Activated T-cell treated with anti-CD3 and anti-CD28 coated beads for 48 hours (primary cell): ENCODE measurements at regions not wholly inside any gene's neighbourhood (a gene's known extent, or its start where the extent isn't known, plus 50 kb on each side); places are given as distances from the start of the nearest gene placed in this dataset.
"Not testable (repeated sequence)": the region's sequence is repeated elsewhere in the genome, so short reads cannot be mapped to it uniquely, and the experiment has no call there.

ENCODE experiments used
- DNase-seq: peaks from one replicate; pipeline ENCODE4 v3.0.0-alpha.2; 2020; ENCODE audit warnings: low read depth

DNA sequence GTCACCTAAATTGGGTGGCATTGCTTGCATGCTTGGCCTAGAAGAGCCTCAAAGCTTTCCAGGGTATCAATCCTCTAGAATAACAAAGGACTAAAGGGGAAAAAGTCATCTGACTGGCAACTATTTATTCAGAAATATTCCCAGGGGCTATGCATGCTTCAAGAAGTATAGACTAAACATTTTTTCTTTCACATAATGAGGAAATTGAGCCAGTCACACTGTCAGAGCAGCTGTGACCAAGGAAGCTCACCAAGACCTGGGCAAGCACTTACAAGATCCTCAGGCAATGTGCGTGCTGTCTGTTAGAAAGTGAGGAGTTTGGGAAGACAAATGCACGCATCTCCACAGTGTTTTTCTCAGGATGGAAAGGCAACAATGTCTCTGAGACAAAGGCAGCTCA lies 747.2 kb downstream of the DIAPH3 start:
- DNase-seq: no peak

DNA sequence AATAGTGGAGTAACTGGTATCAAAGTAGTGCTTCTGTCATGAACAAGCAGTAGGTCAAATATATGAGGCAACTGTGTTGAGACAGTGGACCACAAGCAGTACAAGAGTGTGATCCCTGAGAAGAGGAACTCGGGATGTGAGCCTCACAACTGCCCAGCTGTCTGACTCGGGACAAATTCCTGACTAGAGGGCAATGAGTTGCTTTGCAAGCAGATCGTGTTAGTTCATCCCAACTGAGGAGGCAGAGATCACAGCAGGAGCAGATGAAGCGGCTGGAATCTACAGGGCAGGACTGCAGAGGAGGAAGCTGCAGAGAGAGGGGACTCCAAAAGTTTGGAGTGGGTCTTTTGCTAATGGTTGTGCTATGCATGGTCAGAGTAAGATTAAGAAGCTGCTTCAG lies 741.1 kb downstream of the DIAPH3 start:
- no peak for DNase-seq

DNA sequence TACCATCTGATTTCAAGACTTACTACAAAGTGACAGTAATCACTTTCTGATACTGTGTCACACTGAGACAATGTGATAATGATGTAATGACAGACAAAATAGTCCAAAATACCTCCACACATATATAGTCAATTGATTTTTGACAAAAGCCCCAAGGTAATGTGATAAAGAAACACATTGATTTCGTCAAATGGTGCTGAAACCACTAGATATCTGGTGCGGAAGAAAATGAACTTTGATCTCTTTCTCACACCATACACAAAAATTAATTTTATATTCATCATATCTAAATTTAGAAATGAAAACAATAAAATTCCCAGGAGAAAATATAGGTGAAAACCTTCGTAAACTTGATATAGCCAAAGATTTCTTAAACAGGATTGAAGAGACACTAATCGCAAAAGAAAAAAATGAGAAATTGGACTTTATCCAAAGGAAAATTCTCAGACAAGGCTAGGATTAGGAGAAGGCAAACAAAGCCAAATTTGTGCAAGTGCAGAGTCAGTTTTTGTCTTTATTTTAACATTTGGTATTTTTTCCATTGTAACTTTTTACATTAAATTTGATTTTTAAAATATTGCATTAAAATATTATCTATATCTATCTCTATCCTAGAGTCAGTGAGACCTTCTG lies 739.9 kb downstream of the DIAPH3 start:
- no peak for DNase-seq

DNA sequence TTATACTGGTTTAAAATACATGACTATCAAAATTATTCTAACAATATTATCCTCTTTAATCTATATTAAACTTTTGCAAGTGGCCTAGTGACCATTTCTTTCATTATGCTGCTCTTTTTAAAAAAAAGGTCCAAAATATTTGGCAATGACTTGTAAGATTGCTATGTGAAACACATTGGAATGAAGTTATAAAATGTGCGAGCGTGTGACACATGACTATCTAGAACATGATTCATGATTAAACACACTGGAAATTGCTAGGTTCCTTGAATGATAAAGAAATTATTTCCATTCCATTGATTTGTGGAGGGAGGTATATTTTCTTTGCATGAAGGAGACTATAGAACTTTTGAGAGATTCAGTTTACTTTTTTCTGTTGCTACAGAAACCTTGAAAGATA lies 739.1 kb downstream of the DIAPH3 start:
- DNase-seq: no peak

DNA sequence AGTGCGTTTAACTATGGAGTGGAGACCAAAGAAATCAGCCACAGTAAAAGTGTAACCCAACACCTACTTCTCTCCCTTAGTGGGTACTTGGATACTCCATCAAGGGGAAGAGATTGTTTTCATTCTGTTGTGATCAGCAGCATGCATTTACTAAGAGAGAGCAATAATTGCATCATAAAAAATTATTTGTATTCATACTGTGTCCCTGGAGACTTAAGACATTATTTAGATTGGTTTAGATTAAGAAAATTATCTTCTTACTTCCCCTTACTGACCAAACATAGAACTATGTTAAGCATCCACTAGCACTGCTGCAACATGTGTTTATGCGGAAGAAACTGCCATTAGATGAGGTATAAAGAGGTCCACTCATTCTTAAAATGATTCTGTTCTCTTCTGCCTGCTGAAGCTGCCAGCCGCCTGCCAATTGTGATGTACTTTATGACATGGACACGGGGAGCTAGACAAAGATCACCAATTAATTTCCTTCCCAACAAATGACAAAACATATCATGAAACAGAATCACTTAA lies 738.5 kb downstream of the DIAPH3 start:
- no peak for DNase-seq

DNA sequence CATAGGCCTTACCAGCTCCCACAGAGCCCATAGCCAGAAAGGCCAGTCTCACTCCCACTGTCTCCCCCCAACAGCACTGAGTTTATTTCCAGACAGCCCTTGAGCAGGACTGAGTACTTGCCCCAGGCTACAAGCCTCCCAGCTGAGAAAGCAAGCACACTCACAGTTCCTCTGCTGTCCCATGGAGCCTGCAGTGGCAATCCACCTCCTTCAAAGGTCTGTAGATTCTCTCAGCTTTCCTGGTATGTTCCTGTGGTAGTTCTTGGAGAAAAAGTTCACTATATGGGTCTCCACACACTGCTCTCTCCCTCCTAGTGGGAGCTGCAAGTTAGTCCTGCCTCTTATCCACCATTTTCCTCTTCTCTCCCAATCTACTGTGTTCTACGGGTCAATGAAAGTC lies 728.7 kb downstream of the DIAPH3 start:
- DNase-seq: no peak

DNA sequence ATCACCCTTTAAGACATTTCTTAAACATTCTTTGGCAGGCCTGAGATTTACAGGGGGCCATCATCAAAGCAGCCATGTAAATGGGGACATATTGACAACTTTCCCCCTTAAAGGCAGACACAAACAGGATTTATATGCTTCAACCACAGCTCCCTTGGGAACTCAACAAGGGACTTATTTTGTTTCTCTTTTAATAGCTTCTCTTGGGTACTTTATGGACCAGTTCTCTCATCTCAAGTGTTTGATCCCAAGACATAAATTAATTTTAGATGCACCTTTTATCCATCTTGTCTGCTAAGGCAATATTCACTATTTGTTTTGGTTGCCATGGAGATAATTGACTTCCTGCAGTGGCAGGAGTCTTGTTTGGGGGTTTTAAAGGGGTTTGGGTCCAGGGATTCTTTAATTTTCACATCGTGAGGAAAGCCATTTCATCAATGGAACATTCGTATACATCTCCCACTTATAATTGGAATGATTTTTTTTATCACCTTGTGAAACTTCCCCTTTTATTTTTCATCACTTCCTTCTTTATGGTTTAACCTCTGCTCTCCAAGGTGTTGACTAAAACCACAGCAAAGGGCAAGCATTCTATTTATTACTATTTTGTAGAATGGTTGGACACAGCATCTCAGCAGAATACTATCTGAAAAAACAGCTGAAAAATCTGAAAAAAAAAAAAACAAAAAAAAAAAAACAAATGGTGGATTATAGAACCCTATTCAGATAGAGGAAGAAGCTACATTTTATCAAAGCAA lies 726.0 kb downstream of the DIAPH3 start:
- DNase-seq: no peak

DNA sequence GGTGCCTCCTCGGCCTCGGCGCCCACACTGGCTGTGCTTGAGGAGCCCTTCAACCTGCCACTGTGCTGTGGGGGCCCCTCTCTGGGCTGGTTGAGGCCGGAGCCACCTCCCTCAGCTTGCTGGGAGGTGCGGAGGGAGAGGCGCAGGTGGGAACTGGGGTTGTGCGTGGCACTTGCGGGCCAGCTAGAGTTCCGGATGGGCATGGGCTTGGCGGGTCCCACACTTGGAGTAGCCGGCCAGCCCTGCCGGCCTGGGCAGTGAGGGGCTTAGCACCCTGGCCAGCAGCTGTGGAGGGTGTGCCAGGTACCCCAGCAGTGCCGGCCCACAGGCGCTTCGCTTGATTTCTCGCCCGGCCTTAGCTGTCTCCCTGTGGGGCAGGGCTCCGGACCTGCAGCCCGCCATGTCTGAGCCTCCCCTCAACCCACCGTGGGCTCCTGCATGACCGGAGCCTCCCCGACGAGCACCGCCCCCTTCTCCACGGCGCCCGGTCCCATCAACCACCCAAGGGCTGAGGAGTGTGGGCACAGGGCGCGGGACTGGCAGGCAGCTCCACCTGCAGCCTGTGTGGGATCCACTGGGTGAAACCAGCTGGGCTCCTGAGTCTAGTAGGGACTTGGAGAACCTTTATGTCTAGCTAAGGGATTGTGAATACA lies 723.8 kb downstream of the DIAPH3 start:
- no peak for DNase-seq

DNA sequence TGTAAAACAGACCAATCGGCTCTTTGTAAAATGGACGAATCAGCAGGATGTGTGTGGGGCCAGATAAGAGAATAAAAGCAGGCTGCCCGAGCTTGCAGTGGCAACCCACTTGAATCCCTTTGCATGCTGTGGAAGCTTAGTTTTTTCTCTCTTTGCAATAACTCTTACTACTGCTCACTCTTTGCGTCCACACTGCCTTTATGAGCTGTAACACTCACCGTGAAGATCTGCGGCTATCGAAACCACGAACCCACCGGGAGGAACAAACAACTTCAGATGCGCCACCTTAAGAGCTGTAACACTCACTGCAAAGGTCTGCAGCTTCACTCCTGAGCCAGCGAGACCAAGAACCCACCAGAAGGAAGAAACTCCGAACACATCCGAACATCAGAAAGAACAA lies 722.7 kb downstream of the DIAPH3 start:
- not testable (repeated sequence) for DNase-seq

DNA sequence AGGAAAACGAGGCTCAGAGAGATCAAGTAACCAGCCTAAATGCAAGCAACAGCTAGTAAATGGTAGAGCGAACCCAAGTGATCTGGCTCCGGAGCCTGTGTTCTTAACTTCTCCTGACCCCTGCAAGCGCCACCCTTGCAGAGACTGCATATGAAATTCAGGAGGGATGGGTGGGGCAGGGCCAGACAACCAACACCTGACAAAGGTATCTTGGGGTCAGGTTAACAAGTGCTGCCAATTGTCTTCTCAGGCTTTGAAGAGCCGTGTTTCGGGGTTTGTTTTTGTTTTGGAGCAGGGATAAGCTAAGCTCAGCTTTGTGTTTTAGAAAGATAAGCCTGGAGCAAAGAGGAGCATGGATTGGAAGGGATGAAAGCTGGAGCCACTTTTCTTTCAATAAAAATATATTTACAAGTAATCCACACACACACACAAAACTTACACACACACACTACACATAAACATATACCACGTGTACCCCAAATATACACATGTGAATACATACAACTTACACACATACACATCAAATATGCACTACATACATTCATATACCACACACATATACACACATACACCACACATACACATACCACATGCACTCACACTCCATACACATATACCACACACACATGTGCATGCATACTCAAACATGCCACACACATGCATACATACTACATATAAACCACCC lies 722.0 kb downstream of the DIAPH3 start:
- DNase-seq: no peak

DNA sequence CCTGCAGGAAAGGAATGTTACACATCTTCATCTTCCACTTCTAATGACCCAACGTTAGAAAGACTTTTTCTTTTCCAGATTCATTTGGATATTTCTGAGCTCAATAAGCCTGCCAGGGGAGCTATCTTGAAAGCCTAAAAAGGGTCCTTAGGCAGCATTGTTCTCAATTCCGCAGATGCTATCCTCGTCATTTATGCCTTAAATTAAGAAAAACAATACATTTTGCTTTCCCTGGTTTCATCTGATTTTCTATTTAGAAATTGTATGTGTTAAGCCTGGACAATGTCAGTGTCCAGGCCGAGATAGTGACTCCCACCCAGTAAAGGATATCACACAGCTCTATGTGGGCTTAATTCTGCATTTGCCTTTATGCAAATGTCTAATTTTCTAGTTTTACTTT lies 721.3 kb downstream of the DIAPH3 start:
- no peak for DNase-seq

DNA sequence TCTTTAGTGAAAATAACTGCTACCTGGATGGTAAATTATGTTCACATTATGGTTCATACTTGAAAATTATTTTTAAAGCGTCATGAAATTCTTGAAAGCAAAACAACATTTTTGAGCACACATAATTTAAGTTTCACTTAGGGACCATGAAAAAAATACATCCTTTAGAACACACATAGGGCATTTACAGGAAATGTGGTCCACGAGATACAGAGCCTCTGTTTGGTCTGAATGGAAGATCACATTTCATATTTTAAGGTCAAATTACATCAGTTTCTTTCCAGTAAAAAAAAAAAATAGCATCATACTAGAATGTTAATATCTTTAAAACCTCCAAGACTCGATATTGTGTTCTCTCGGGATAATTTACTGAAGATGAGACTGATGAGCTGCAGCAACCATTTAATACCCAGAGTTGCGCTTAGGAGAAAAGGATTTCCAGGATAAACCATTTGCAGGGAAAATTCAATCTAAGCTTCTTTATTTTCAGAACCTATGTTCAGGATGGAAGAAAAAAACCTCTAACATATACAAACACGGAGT lies 720.7 kb downstream of the DIAPH3 start:
- no peak for DNase-seq

DNA sequence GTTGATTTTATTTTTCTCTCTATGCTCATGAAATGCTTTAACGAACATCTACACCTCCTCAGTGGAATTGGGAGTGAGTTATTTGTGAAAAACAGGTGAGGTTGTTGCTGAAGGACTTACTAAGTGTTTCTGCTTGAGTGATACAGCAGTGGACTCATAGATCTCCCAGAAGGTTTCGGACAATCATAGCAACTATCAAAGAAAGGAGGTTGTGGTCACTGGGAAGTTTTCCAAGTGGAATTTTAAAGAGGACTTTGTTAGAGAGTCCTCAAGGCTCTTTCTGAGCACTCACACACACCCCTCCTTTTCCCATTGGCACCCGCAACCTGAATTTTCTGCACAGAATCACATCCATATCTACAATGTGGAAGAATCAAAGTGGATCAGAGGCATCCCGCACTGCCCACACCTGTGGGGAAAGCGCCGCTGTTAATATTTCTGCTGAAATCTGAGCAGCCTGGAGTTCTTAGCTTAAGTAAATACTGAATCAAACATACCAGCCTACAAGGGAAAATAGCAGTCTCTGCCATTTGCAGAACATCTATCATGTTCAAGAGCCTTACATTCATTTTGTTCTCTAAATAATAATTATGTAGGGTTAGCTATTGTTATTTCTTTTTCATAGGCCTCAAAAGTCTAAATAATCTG lies 719.4 kb downstream of the DIAPH3 start:
- DNase-seq: no peak

DNA sequence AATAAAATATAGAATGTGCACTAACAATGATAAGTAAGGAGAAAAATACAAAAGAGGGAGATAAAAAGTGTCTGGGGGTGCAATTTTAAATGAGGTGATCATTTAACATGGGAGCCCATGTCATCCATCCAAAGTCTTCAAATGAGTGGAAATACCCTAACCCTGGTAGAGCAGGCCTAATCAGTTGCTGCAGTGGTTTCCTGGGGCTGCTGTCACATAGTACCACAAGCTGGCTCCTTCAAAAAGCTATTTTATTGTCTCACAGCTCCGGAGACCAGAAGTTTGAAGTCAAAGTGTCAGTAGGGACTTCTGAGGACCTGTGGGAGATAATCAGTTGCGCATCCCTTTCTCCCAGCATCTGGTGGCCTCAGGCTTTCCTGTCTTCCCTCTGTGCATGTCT lies 717.9 kb downstream of the DIAPH3 start:
- no peak for DNase-seq

DNA sequence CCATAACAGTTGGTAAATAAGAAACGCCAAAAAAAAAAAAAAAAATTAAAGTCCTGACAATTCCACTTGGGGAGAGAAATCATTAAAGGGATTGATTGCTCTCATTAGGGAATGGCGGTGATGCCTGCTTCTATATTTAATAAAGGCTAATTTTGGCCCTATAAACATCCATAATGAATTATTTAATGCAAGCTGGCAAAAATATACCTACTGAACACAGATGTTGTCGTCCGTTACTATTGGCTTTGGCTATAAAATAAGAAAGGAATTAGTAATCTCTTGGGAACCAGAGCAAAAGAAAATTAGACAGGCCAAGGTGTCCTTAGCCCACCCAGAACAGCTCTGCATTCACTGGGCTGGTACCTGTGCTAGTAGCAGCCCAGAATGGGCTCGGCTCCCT lies 717.3 kb downstream of the DIAPH3 start:
- no peak for DNase-seq

DNA sequence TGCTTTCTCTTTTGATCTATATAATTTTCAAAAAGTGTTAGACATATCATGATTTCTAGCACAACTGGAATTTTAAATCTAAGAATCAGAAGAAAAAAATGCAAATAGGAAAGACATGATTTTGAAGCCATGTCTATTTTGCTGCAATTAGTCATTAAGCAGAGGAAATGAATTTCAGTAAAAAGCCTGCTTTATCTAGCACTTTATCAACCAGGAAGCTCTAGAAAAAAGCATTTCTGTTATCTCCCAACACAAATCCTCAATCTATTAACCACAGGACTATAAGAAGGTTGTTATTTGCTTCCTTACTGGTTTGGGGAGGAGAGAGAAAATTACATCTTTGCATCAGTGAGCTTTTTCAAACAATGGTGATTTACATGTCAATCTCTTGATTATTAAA lies 716.7 kb downstream of the DIAPH3 start:
- no peak for DNase-seq

DNA sequence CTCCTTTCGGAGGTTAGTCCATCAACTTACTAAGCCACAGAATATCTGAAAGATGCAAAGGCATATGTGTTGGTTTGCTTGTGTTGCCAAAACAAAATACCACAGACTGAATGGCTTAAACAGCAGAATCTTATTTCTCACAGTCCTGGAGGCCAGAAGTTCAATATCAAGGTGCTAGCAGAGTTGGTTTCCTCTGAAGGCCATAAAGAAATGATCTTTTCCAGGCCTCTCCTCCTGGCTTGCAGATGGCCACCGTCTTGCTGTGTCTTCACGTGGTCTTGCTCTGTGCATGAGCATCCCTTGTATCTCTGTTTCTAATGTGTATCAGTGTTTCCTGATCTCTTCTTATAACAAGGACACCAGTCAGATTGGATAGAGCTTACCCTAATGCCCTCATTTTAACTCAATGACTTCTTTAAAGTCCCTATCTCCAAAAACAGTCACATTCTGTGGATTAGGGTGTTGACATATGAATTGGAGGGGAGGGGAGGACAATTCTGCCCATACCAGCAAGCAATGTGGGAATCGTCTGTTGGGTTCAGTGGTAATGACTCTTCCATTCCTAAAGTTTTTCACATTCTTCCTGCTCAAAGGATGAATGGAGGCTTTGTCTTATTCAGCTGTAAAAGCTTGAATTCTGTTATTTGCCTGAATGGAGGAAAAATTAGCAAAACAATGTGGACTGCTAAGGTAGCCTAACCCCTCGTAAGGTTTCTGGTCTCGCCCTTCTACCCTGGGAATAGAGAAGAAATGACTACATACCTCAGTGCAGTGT lies 715.7 kb downstream of the DIAPH3 start:
- no peak for DNase-seq

DNA sequence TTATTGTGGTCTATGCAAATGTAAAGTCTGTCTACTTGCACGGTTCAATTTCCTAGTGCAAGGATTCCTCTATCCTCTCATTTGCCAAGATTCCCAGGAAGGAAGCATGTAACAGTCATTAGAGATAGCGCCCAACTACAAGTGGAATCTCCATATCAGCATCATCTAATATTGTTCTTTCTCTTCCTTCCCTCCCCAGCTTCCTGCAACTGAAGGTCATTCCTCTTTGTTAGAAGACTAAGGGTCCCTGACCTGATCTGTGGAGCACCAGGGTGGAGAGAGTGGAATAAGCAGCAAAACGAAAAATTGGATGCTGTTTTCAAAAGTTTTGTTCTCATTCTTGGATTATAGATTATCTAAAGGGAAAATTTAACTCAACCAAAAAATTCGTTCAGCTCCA lies 714.0 kb downstream of the DIAPH3 start:
- DNase-seq: no peak

DNA sequence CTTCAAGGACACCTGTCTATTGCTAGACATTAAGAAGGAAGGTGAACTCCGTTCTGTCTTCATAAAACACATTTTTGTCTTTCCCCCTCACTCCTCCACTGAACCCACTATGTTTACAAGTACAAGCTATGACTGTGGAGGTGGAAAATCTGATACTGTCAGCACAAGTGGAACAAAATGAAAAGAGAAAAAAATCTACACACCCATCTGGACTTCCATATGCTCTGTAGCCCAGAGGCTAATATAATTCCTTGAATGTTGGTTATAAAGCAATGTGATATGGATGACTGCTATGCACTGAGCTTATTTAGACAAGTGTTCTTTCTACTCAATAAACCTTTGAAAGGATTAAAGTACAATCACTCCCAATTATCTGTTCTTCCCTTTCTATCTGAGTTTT lies 713.5 kb downstream of the DIAPH3 start:
- no peak for DNase-seq

DNA sequence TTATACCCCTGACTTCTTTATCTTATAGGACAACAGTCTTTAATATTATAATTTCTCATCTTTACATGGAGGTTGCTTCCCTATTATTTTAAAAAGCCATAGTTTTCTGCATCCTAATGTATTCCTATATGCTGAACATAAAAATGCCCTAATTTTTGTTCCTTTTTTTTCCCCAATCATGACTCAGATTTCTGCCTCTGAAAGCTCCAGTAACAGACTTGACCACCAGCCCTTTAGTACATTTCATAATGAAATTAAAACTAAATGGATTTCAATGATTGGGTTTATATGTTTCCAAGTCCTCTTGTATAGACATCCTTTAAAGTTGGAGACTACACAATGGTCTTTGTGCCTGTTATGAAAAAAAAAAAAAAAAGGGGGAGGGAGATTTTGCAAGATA lies 712.5 kb downstream of the DIAPH3 start:
- no peak for DNase-seq
